NOMO-1 (cell line): ENCODE measurements at regions not wholly inside any gene's neighbourhood (a gene's known extent, or its start where the extent isn't known, plus 50 kb on each side); places are given as distances from the start of the nearest gene placed in this dataset.
A peak's percentile ranks its signal among the peaks of the same experiment; 100 is the strongest.

ENCODE experiments used
- DNase-seq, 2 experiments: peaks; one replicate each; lab custom pipeline; 2025; ENCODE audit not compliant: unreplicated experiment in 2 of 2; lab: John Stamatoyannopoulos, UW

GRCh38 chr4:36704289-36704688, 422.9 kb downstream of the DTHD1 start:
- no peak for DNase-seq

GRCh38 chr4:36709991-36710390, 428.6 kb downstream of the DTHD1 start:
- no peak for DNase-seq

GRCh38 chr4:36712013-36712412, 430.6 kb downstream of the DTHD1 start:
- peak in 1 of 2 experiments; percentile 36 for DNase-seq

- DNase-seq, result peak; percentile 30 to 34
These were observed 435.5 kb downstream of the DTHD1 start for GRCh38 chr4:36716874-36717273.

- no peak for DNase-seq
These were observed 438.0 kb downstream of the DTHD1 start for GRCh38 chr4:36719425-36719824.

GRCh38 chr4:36722986-36723385, 441.6 kb downstream of the DTHD1 start:
- no peak for DNase-seq

- DNase-seq, result no peak
These were observed 452.9 kb downstream of the DTHD1 start for GRCh38 chr4:36734334-36734733.

GRCh38 chr4:36737691-36738090, 456.3 kb downstream of the DTHD1 start:
- DNase-seq, result no peak

GRCh38 chr4:36740796-36741310, 459.4 kb downstream of the DTHD1 start:
- DNase-seq, result no peak

GRCh38 chr4:36747277-36748129, 466.1 kb downstream of the DTHD1 start:
- DNase-seq, result no peak

GRCh38 chr4:36753048-36753447, 471.6 kb downstream of the DTHD1 start:
- peak; percentile 8 to 24 for DNase-seq

GRCh38 chr4:36757580-36758311, 476.3 kb downstream of the DTHD1 start:
- no peak for DNase-seq

GRCh38 chr4:36758312-36759178, 477.1 kb downstream of the DTHD1 start:
- DNase-seq, result no peak

- DNase-seq, result no peak
These were observed 480.2 kb downstream of the DTHD1 start for GRCh38 chr4:36761607-36762006.

- DNase-seq, result no peak
These were observed 480.7 kb upstream of the NWD2 start for GRCh38 chr4:36763814-36764213.

- DNase-seq, result no peak
These were observed 476.9 kb upstream of the NWD2 start for GRCh38 chr4:36767596-36767995.

- no peak for DNase-seq
These were observed 473.0 kb upstream of the NWD2 start for GRCh38 chr4:36771411-36772153.

- DNase-seq, result no peak
These were observed 472.4 kb upstream of the NWD2 start for GRCh38 chr4:36772154-36772516.

- DNase-seq, result no peak
These were observed 471.1 kb upstream of the NWD2 start for GRCh38 chr4:36773467-36773866.

GRCh38 chr4:36775544-36775943, 469.0 kb upstream of the NWD2 start:
- DNase-seq, result no peak
